K562 (cell line): ENCODE measurements at regions not wholly inside any gene's neighbourhood (a gene's known extent, or its start where the extent isn't known, plus 50 kb on each side); places are given as distances from the start of the nearest gene placed in this dataset.

Experiments used
- ARID1B ChIP-seq: fragments of 450-650 bp; IDR thresholded peaks from 2 replicates; pipeline ENCODE4 v1.6.1; 2016; ENCODE audit warnings: antibody characterized with exemption, mild to moderate bottlenecking, inconsistent platforms
- BACH1 ChIP-seq: fragments of 200-800 bp; sonication (Bioruptor generic); IDR thresholded peaks from 2 replicates; pipeline ENCODE4 v1.6.1; 2016; ENCODE audit warnings: missing genetic modification characterization, missing compliant biosample characterization
- CBFB ChIP-seq: sonication (generic); formaldehyde crosslinking; IDR thresholded peaks from 2 replicates; pipeline ENCODE4 v1.4.0; 2020; ENCODE audit warnings: mild to moderate bottlenecking, missing genetic modification reagents
- CTBP1 ChIP-seq: fragments of 450-650 bp; IDR thresholded peaks from 2 replicates; pipeline ENCODE4 v1.6.1; 2016; ENCODE audit warnings: borderline replicate concordance
- CTCFL ChIP-seq: IDR thresholded peaks from 2 replicates; pipeline ENCODE4 v1.6.1; 2011; ENCODE audit warnings: borderline replicate concordance, low read depth, mild to moderate bottlenecking, moderate library complexity, low read length; ENCODE audit not compliant: insufficient read depth, poor library complexity, severe bottlenecking
- FOXK2 ChIP-seq, 2 experiments: fragments of 450-650 bp; IDR thresholded peaks in 1 of 2; conservative IDR thresholded peaks in 1 of 2; 2 replicates each; pipeline ENCODE4 v1.6.1; 2016; ENCODE audit warnings: low read depth in 2 of 2, mild to moderate bottlenecking in 1 of 2
- HMG20A ChIP-seq: fragments of 450-650 bp; formaldehyde crosslinking; conservative IDR thresholded peaks from 2 replicates; pipeline ENCODE4 v1.4.0; 2020; ENCODE audit warnings: mild to moderate bottlenecking, mixed read lengths
- HMG20B ChIP-seq: fragments of 250-450 bp; sonication (Bioruptor Pico); IDR thresholded peaks from 2 replicates; pipeline ENCODE4 v1.5.0; 2021; ENCODE audit warnings: mild to moderate bottlenecking
- KAT8 ChIP-seq: fragments of 450-650 bp; IDR thresholded peaks from 2 replicates; pipeline ENCODE4 v1.6.1; 2016; ENCODE audit warnings: low read depth, mild to moderate bottlenecking
- NKRF ChIP-seq: fragments of 450-650 bp; IDR thresholded peaks from 2 replicates; pipeline ENCODE4 v1.6.1; 2016; ENCODE audit warnings: borderline replicate concordance
- STAT6 ChIP-seq: sonication (generic); formaldehyde crosslinking; IDR thresholded peaks from 2 replicates; pipeline ENCODE4 v1.8.1; 2023; ENCODE audit warnings: mild to moderate bottlenecking, missing genetic modification reagents
- TBL1XR1 ChIP-seq, 2 experiments: IDR thresholded peaks; 2 replicates each; pipeline ENCODE4 v1.6.1; 2012; ENCODE audit warnings: improper control_type of control experiment in 2 of 2, low read length in 2 of 2, mild to moderate bottlenecking in 1 of 2
- TFE3 ChIP-seq: fragments of 450-650 bp; formaldehyde crosslinking; IDR thresholded peaks from 2 replicates; pipeline ENCODE4 v1.4.0; 2020; ENCODE audit warnings: mild to moderate bottlenecking, mixed read lengths

- no peak for TF ChIP-seq NKRF
- TF ChIP-seq TFE3 (CRISPR knock-in tag): no peak
- no peak for TF ChIP-seq CBFB
- no peak for TF ChIP-seq TBL1XR1 (IDR thresholded peaks at IDR 0.05; ENCODE audit: low read length in 2 of 2)
- no peak for TF ChIP-seq STAT6
- TF ChIP-seq KAT8: no peak
- TF ChIP-seq CTCFL: no peak
- TF ChIP-seq HMG20B (CRISPR knock-in tag): no peak
- TF ChIP-seq FOXK2 (conservative IDR thresholded peaks at IDR 0.05 in 1 of 2, IDR thresholded peaks at IDR 0.05 in 1 of 2; ENCODE audit: low read depth in 2 of 2): peak in 1 of 2 experiments; percentile 41; a peak in 1 of 4 replicates
- peak; percentile 46; the same call in 1 of the 2 replicates for TF ChIP-seq BACH1 (tag)
- peak; percentile 32; the same call in 1 of the 2 replicates for TF ChIP-seq CTBP1
- TF ChIP-seq HMG20A: no peak
- TF ChIP-seq ARID1B: peak; percentile 62
These were observed 72.4 kb upstream of the TNFAIP3 start (continued) for GRCh38 chr6:137794516-137795201.
